Omental fat pad (tissue), 3 donors: ENCODE measurements at regions not wholly inside any gene's neighbourhood (a gene's known extent, or its start where the extent isn't known, plus 50 kb on each side); places are given as distances from the start of the nearest gene placed in this dataset.

Experiments
- ATAC-seq: fragments of 150-250 bp; one replicate; pipeline ENCODE4 v1.9.1; 2016; ENCODE audit warnings: mild to moderate bottlenecking, moderate library complexity; ENCODE audit not compliant: low FRiP score
- DNase-seq: peaks from one replicate; pipeline ENCODE4 v3.0.0-alpha.2; 2019; ENCODE audit warnings: low spot score
- CTCF ChIP-seq, 3 donors: fragments of 450-650 bp; IDR thresholded peaks; one replicate each; pipeline ENCODE4 v1.5.1; 2016 to 2017; ENCODE audit warnings: antibody characterized with exemption in 3 of 3, mild to moderate bottlenecking in 3 of 3, moderate library complexity in 2 of 3

DNA sequence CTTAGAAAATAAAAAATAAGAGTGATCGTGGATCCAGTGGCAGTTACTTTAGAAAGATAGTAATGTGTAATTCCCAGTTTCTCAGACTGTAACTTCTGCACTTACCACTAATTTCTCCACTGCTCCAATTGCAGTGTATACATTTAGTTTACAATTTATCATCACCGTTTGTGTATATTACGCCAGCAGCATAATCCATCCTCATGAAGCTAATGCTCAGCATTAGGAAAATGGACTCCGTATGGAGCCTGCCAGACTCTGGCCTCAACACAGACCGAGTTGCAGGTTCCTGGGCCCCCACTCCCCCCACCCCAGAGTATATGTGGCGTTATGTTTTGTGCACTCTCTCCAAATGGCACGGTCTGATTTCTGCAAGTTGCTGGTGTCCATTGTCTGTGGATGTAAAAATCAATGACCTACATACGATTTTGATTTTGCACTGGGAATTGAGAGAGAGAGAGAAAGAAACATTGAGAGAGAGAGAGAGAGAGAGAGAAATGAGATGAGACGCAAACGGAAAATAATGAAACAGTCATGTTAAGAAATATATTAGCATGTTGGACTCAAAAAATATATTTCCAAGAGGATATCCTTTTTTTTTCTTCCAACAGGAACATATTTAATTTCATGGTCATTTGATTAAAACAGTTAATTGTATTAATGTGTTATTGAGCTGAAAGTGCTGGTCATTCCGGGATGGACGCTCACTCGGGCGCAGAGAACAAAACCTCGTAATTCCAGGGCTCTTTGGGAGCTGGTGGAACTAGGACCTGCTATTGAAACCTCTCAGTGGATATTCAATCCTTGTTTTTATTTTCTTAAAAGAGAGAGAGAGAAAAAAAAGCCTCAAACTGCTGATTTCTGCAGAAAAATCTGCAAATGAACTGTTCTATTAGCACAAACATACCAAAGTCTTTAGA is 278.8 kb downstream of the TSHZ3 start:
- DNase-seq (no peak), ATAC-seq (no peak)
- TF ChIP-seq CTCF (IDR thresholded peaks at IDR 0.05): no peak

GRCh38 chr19:31068268-31068667 is 281.0 kb downstream of the TSHZ3 start:
- no peak for TF ChIP-seq CTCF (IDR thresholded peaks at IDR 0.05)
- ATAC-seq (no peak), DNase-seq (no peak)

GRCh38 chr19:31066385-31066784 is 282.9 kb downstream of the TSHZ3 start:
- DNase-seq (no peak), ATAC-seq (no peak)
- no peak for TF ChIP-seq CTCF (IDR thresholded peaks at IDR 0.05)

DNA sequence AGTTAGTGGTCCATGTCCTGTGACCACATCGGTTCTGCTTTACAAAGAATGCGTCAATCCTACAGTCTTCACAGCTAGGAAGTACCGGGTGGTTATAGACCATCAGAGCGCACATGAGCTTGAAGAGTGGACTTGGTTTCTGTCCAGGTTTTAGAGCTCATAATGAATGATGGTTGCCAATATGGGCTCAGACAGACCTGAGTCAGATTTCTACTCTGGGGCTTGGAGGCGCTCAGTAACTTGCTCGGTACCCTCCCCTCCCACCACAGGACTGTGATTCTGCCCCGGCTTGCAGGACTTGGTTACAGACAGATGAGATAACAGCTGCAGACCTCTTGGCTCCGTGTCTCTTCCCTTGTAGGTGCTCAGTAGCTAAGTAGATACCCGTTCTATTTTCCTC is 284.7 kb downstream of the TSHZ3 start:
- no peak for DNase-seq

GRCh38 chr19:31058676-31059340 is 290.4 kb downstream of the TSHZ3 start:
- TF ChIP-seq CTCF (IDR thresholded peaks at IDR 0.05): no peak
- ATAC-seq (no peak), DNase-seq (no peak)

More for the DNA sequence above, 284.7 kb downstream of the TSHZ3 start:
- ATAC-seq: no peak
- TF ChIP-seq CTCF (IDR thresholded peaks at IDR 0.05): no peak

- TF ChIP-seq CTCF (IDR thresholded peaks at IDR 0.05): no peak
- ATAC-seq (no peak), DNase-seq (no peak)
Observed at GRCh38 chr19:31057476-31057875, 291.8 kb downstream of the TSHZ3 start.
